Activated CD4-positive, alpha-beta memory T cell treated with anti-CD3 and anti-CD28 coated beads for 36 hours (primary cell): ENCODE measurements at regions not wholly inside any gene's neighbourhood (a gene's known extent, or its start where the extent isn't known, plus 50 kb on each side); places are given as distances from the start of the nearest gene placed in this dataset.

ENCODE experiments used
- CTCF ChIA-PET: fragments of 350-600 bp; sonication (Branson Sonifier 250); formaldehyde crosslinking; loops from one replicate; lab custom pipeline; 2021; ENCODE audit warnings: antibody characterized with exemption, inconsistent platforms; lab: Charles Lee
- POLR2A ChIA-PET: fragments of 350-600 bp; sonication (Branson Sonifier 250); formaldehyde crosslinking; loops from one replicate; lab custom pipeline; 2021; ENCODE audit warnings: antibody characterized with exemption; lab: Charles Lee
- DNase-seq: peaks from one replicate; pipeline ENCODE4 v3.0.0-alpha.2; 2020
- H3K27ac Mint-ChIP-seq: one replicate; pipeline ENCODE4 v1.8.0; 2021; ENCODE audit warnings: mixed read lengths
- H3K27me3 Mint-ChIP-seq: one replicate; pipeline ENCODE4 v1.8.0; 2021; ENCODE audit warnings: mixed read lengths
- H3K36me3 Mint-ChIP-seq: one replicate; pipeline ENCODE4 v1.8.0; 2021; ENCODE audit warnings: mixed read lengths
- H3K4me1 Mint-ChIP-seq: one replicate; pipeline ENCODE4 v1.8.0; 2021; ENCODE audit warnings: low read depth, mixed read lengths
- H3K4me3 Mint-ChIP-seq: one replicate; pipeline ENCODE4 v1.8.0; 2021; ENCODE audit warnings: mild to moderate bottlenecking, mixed read lengths
- H3K9me3 Mint-ChIP-seq: one replicate; pipeline ENCODE4 v1.8.0; 2021; ENCODE audit warnings: mixed read lengths
- intact Hi-C: fragments of 100-400 bp; cut with micrococcal nuclease; formaldehyde crosslinking; loops from one replicate; pipeline ENCODE4 v1.15.1; 2023

DNA sequence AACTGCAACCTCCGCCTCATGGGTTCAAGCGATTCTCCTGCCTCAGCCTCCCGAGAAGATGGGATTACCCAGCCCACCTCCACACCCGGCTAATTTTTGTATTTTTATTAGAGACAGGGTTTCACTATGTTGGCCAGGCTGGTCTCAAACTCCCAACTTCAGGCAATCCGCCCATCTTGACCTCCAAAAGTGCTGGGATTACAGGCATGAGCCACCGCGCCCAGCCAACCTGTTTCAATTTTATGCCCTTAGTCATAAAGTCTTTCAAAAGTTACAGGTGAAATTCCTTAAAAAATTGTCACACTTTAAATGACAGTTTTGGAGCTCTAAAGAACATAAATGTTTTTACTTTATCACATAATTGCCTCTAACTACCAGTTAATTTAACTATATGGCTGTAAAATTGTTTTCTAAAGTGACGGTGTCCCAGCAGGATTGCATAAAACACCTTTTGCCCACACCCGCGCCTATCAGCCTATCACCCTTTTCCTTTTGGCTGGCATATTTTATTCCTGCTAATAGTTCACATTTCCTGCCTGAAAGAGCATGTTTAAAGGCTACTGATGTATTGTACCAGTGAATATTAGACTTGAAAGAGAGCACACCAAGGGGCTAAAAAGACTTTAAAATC, 164.2 kb upstream of the SEMA6D start:
- Mint-ChIP-seq H3K4me1 (no peaks in the 10 kb centered on the region), H3K9me3 (peaks cover 4% of the 10 kb centered on the region), H3K27ac (no peak overlapping the region), H3K36me3 (no peaks in the 10 kb centered on the region), H3K27me3 (no peaks in the 10 kb centered on the region), H3K4me3 (no peak overlapping the region)
- POLR2A ChIA-PET: no interaction called here
- no peak for DNase-seq
- intact Hi-C loops: no loop called here
- CTCF ChIA-PET: no interaction called here

GRCh38 chr15:47553947-47554346, 163.4 kb upstream of the SEMA6D start:
- no peaks in the 10 kb centered on the region for H3K36me3 Mint-ChIP-seq
- POLR2A ChIA-PET: no interaction called here
- intact Hi-C loops: no loop called here

DNA sequence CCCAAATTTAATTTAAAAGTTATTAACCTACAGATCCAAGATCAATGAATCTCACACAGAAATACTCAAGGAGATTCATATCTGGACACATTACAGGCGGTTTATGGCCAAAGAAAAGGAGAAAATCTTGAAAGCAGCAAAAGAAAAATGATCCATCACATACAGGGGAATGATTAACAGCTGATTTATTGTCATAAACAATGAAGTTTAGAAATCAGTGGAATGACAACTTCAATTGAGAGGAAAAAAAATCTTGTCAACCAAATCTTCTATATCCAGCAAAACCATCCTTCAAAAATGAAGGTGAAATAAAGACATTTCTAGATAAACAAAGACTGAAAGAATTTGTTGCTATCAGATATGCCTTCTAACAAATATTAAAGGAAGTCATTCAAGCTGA, 156.2 kb upstream of the SEMA6D start:
- no peaks in the 10 kb centered on the region for H3K27me3 Mint-ChIP-seq
- DNase-seq: no peak
- H3K4me3 Mint-ChIP-seq: no peak overlapping the region
- ChIA-PET CTCF (no interaction called here), POLR2A (no interaction called here)
- H3K36me3 Mint-ChIP-seq: no peaks in the 10 kb centered on the region
- no peaks in the 10 kb centered on the region for H3K4me1 Mint-ChIP-seq
- intact Hi-C loops: no loop called here
- no peak overlapping the region for H3K27ac Mint-ChIP-seq
- peaks cover 15% of the 10 kb centered on the region for H3K9me3 Mint-ChIP-seq

More at GRCh38 chr15:47553947-47554346, 163.4 kb upstream of the SEMA6D start:
- no peak overlapping the region for H3K27ac Mint-ChIP-seq
- H3K4me3 Mint-ChIP-seq: no peak overlapping the region
- H3K9me3 Mint-ChIP-seq: peaks cover 4% of the 10 kb centered on the region
- no peaks in the 10 kb centered on the region for H3K4me1 Mint-ChIP-seq
- H3K27me3 Mint-ChIP-seq: no peaks in the 10 kb centered on the region
- CTCF ChIA-PET: no interaction called here
- DNase-seq: no peak

- ChIA-PET CTCF (no interaction called here), POLR2A (no interaction called here)
- no peak for DNase-seq
- H3K27ac Mint-ChIP-seq: no peak overlapping the region
- intact Hi-C loops: no loop called here
- no peaks in the 10 kb centered on the region for H3K36me3 Mint-ChIP-seq
- no peak overlapping the region for H3K4me3 Mint-ChIP-seq
- H3K9me3 Mint-ChIP-seq: peaks cover 2% of the 10 kb centered on the region
- H3K4me1 Mint-ChIP-seq: no peaks in the 10 kb centered on the region
- H3K27me3 Mint-ChIP-seq: no peaks in the 10 kb centered on the region
Observed at GRCh38 chr15:47565949-47566348, 151.4 kb upstream of the SEMA6D start.

DNA sequence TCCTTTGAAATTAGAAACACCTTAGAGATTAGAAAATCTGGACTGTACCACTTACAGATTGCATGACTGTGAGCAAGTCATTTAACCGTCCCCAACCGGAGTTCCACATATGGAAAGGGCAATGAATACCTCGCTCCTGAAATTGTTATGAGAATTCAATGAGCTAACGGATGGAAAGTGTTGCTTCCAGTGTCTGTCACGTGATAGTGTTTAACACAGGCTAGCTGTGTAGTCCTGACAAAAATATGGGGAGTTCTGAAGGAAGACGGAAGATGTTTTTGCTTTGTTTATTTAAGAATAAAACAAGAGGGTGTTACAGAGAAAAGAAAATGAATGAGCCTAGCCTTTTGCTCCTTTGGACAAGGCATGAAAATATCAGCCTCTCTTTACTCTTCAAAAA, 150.7 kb upstream of the SEMA6D start:
- no peaks in the 10 kb centered on the region for H3K36me3 Mint-ChIP-seq
- ChIA-PET CTCF (no interaction called here), POLR2A (no interaction called here)
- DNase-seq: no peak
- intact Hi-C loops: no loop called here
- H3K4me3 Mint-ChIP-seq: no peak overlapping the region
- H3K9me3 Mint-ChIP-seq: no peaks in the 10 kb centered on the region
- no peaks in the 10 kb centered on the region for H3K4me1 Mint-ChIP-seq
- no peaks in the 10 kb centered on the region for H3K27me3 Mint-ChIP-seq
- no peak overlapping the region for H3K27ac Mint-ChIP-seq

DNA sequence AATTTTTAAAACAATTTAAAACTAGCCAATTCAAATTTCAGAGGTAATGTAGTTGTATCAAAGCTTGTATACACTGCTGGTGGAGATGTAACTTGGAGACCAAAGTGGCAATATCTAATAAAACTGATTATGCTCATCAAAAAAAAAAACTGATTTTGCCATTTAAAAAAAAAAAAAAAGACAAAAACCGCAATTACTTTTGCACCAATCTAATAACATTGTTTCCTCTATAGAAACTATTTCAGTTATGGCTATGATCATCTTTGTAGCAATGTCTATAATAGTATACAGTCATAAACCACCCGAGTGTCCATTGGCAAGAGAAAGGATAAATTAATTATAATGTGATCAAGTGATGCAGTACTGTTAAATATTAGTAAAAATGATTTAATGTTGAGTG, 149.3 kb upstream of the SEMA6D start:
- Mint-ChIP-seq H3K4me3 (no peak overlapping the region), H3K4me1 (no peaks in the 10 kb centered on the region), H3K27me3 (no peaks in the 10 kb centered on the region), H3K36me3 (no peaks in the 10 kb centered on the region), H3K27ac (no peak overlapping the region), H3K9me3 (no peaks in the 10 kb centered on the region)
- intact Hi-C loops: no loop called here
- POLR2A ChIA-PET: no interaction called here
- no peak for DNase-seq
- CTCF ChIA-PET: no interaction called here

- H3K4me1 Mint-ChIP-seq: no peaks in the 10 kb centered on the region
- CTCF ChIA-PET: no interaction called here
- no peak overlapping the region for H3K27ac Mint-ChIP-seq
- no peaks in the 10 kb centered on the region for H3K36me3 Mint-ChIP-seq
- H3K27me3 Mint-ChIP-seq: no peaks in the 10 kb centered on the region
- intact Hi-C loops: no loop called here
- no peak for DNase-seq
- POLR2A ChIA-PET: no interaction called here
- no peaks in the 10 kb centered on the region for H3K9me3 Mint-ChIP-seq
- no peak overlapping the region for H3K4me3 Mint-ChIP-seq
Observed at GRCh38 chr15:47570044-47570443, 147.3 kb upstream of the SEMA6D start.

- intact Hi-C loops: no loop called here
- POLR2A ChIA-PET: no interaction called here
Observed at GRCh38 chr15:47570451-47570850, 146.9 kb upstream of the SEMA6D start.

DNA sequence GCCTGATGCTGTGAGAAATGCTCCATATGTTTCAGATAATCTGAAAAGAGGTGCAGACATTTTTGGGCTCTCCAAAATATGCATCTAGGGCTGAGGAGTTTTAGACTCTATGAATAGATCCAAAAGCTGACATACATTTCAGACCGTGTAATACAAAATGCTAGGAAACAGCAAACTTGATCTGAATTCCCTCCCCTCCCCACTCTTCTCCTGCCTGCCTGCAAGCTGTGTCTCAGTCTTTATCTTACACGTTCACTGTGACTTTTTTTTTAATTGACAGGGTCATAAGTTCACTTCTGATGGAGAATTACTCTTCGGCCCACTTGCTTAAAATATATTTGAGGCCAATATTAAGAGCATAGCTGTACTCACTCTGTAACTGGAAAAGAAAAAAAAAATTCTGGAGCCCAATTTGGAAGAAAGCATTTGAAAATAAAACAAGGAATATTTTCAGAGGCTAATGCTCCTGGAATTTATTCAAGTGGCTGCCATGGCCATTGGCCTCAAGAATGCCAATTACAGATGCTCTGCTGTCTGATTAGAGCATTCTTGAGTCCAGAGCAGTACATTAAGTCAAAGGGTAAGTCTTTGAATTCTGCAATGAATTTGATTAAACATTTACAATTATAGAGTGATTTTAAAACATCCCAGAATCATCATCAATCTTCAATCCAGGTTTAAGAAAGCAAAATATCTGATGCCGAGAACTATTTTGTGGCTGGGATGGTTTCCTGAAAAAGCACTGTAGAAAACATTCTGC, 146.2 kb upstream of the SEMA6D start:
- Mint-ChIP-seq H3K4me3 (no peak overlapping the region), H3K9me3 (no peaks in the 10 kb centered on the region), H3K27me3 (no peaks in the 10 kb centered on the region), H3K4me1 (no peaks in the 10 kb centered on the region), H3K27ac (no peak overlapping the region), H3K36me3 (no peaks in the 10 kb centered on the region)
- CTCF ChIA-PET: no interaction called here
- intact Hi-C loops: no loop called here
- DNase-seq: no peak
- POLR2A ChIA-PET: no interaction called here

More at GRCh38 chr15:47570451-47570850, 146.9 kb upstream of the SEMA6D start:
- H3K27ac Mint-ChIP-seq: no peak overlapping the region
- H3K36me3 Mint-ChIP-seq: no peaks in the 10 kb centered on the region
- no peak for DNase-seq
- H3K9me3 Mint-ChIP-seq: no peaks in the 10 kb centered on the region
- H3K27me3 Mint-ChIP-seq: no peaks in the 10 kb centered on the region
- CTCF ChIA-PET: no interaction called here
- H3K4me3 Mint-ChIP-seq: no peak overlapping the region
- no peaks in the 10 kb centered on the region for H3K4me1 Mint-ChIP-seq

GRCh38 chr15:47573673-47574072, 143.6 kb upstream of the SEMA6D start:
- intact Hi-C loops: no loop called here
- H3K4me1 Mint-ChIP-seq: no peaks in the 10 kb centered on the region
- no peaks in the 10 kb centered on the region for H3K27me3 Mint-ChIP-seq
- no peak overlapping the region for H3K4me3 Mint-ChIP-seq
- H3K36me3 Mint-ChIP-seq: no peaks in the 10 kb centered on the region
- no peak overlapping the region for H3K27ac Mint-ChIP-seq
- ChIA-PET POLR2A (no interaction called here), CTCF (no interaction called here)
- H3K9me3 Mint-ChIP-seq: no peaks in the 10 kb centered on the region
- no peak for DNase-seq

DNA sequence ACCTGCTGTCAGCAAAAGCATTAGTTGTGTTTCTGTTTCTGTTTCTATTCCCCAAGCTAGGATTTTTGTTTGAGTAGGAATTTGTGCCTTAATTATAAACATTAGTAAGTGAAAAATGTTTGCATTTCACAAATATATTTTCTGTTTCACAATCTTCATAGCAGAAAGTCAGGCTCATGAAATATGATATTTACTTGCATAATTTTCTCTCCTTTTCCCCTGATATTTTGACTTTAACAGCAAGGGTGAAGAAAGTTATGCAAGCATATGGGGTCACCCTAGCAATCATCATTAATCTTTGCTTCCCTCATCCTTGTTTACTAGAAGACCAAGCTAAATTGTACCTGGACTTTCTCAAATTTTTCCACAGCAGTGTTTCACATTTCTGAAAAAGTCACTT, 140.3 kb upstream of the SEMA6D start:
- DNase-seq: no peak
- Mint-ChIP-seq H3K36me3 (no peaks in the 10 kb centered on the region), H3K27me3 (no peaks in the 10 kb centered on the region), H3K27ac (no peak overlapping the region), H3K4me1 (no peaks in the 10 kb centered on the region), H3K9me3 (no peaks in the 10 kb centered on the region), H3K4me3 (no peak overlapping the region)
- POLR2A ChIA-PET: no interaction called here
- intact Hi-C loops: no loop called here
- CTCF ChIA-PET: no interaction called here

DNA sequence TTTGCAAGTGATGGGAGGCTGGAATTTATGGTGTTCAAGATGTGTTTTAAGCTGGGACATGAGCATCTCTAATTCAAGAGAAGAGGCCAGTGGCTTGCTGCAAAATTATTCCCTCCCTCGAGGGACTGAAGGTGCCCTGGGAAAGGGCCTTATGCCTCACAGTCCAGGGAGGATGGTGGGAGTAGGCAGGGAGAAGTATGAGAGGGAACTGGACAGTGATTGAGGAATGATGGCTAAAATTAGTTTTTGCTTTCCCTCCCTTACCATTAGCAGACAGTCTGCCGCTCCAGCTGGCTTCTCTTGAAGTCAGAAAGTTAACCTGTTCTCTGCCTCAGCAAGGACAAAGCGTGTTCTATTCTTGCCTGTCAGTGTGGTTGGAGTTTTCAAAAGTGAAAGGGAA, 139.8 kb upstream of the SEMA6D start:
- CTCF ChIA-PET: no interaction called here
- intact Hi-C loops: no loop called here
- no peaks in the 10 kb centered on the region for H3K4me1 Mint-ChIP-seq
- POLR2A ChIA-PET: no interaction called here
- no peak overlapping the region for H3K27ac Mint-ChIP-seq
- no peaks in the 10 kb centered on the region for H3K9me3 Mint-ChIP-seq
- no peaks in the 10 kb centered on the region for H3K36me3 Mint-ChIP-seq
- no peak overlapping the region for H3K4me3 Mint-ChIP-seq
- DNase-seq: no peak
- no peaks in the 10 kb centered on the region for H3K27me3 Mint-ChIP-seq

GRCh38 chr15:47582233-47582632, 135.1 kb upstream of the SEMA6D start:
- Mint-ChIP-seq H3K27ac (no peak overlapping the region), H3K36me3 (no peaks in the 10 kb centered on the region), H3K4me3 (no peak overlapping the region), H3K27me3 (no peaks in the 10 kb centered on the region), H3K9me3 (no peaks in the 10 kb centered on the region), H3K4me1 (no peaks in the 10 kb centered on the region)
- CTCF ChIA-PET: no interaction called here
- intact Hi-C loops: no loop called here
- POLR2A ChIA-PET: no interaction called here
- DNase-seq: no peak
